ENCODE measurements at regions not wholly inside any gene's neighbourhood (a gene's known extent, or its start where the extent isn't known, plus 50 kb on each side); places are given as distances from the start of the nearest gene placed in this dataset.

DNA sequence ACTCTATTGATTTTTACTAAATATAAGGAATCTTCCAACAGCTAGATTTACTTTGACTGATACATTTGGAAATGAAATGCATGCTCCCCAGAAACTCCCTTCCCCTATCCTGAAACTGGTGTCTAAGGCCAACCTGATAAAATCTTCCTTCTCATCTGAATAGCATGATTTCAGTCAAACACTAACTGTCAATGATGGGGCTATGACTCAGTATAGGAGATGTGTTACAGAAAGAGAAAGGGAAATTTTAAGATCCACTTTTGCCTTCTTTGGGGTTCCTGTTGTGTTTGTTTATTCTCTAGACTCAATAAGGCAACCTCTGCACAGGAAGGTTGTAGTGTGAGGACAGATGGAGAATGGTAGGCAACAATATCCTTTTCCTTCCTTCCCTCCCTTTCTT, 160.7 kb downstream of the MOSPD2 start:
- H2BK5ac ChIP-seq (ENCODE audit: low read depth, low read length, poor library complexity, severe bottlenecking), result no peak overlapping the region
- H3K9ac ChIP-seq (ENCODE audit: low read depth, low read length), result no peak overlapping the region
- no peak overlapping the region for H4K8ac ChIP-seq (ENCODE audit: low read depth in 2 of 2, low read length in 2 of 2)
- no peak overlapping the region for H3K14ac ChIP-seq (replicated peaks; ENCODE audit: low read depth, low read length)
- no peaks in the 10 kb centered on the region for H3K4me1 ChIP-seq (ENCODE audit: control insufficient read depth, insufficient read depth, low read length)
- H3K79me1 ChIP-seq (ENCODE audit: low read depth in 1 of 2, low read length in 2 of 2), result no peaks in the 10 kb centered on the region
- H2BK120ac ChIP-seq (ENCODE audit: low read depth, low read length), result no peak overlapping the region
- ChIA-PET POLR2A (ENCODE audit: unreplicated experiment) (no interaction called here), CTCF (no interaction called here)
- H3K9me1 ChIP-seq (ENCODE audit: insufficient read depth, low read length), result no peaks in the 10 kb centered on the region
- BruUV-seq (replicated peaks), result no TSS peak
- no peak overlapping the region for H2BK15ac ChIP-seq (ENCODE audit: low read depth, low read length)
- no peaks in the 10 kb centered on the region for H4K20me1 ChIP-seq (ENCODE audit: insufficient read depth, low read length)
- H3K56ac ChIP-seq (ENCODE audit: extremely low read depth, insufficient read depth, low read length), result no peak overlapping the region
- no peak overlapping the region for H2AK9ac ChIP-seq (replicated peaks; ENCODE audit: low read depth, low read length, poor library complexity)
- H3K36me3 ChIP-seq (ENCODE audit: control insufficient read depth, insufficient read depth, low read length), result no peaks in the 10 kb centered on the region
- dilution Hi-C loops (cut with HindIII; ENCODE audit: low sequenced_read_pairs, unreplicated experiment), result no loop called here
- TF ChIP-seq RFX5 (IDR thresholded peaks at IDR 0.05; ENCODE audit: low read depth, low read length) (no peak), POLR2A (IDR thresholded peaks at IDR 0.05; ENCODE audit: low read depth, low read length) (no peak), ELK1 (IDR thresholded peaks at IDR 0.05; ENCODE audit: borderline replicate concordance, low read depth, low read length) (no peak), CHD1 (IDR thresholded peaks at IDR 0.05; ENCODE audit: low read depth, low read length) (no peak), MAFK (IDR thresholded peaks at IDR 0.05; ENCODE audit: low read depth, low read length) (no peak), CEBPB (IDR thresholded peaks at IDR 0.05; ENCODE audit: low read depth, low read length) (no peak), MXI1 (IDR thresholded peaks at IDR 0.05; ENCODE audit: borderline replicate concordance, low read depth, low read length) (no peak), BHLHE40 (IDR thresholded peaks at IDR 0.05; ENCODE audit: low read depth, low read length) (no peak)
- no peak overlapping the region for H2AFZ ChIP-seq (replicated peaks; ENCODE audit: low read length, poor library complexity)
- no peak overlapping the region for H4K91ac ChIP-seq (ENCODE audit: insufficient read depth, low read depth, low read length)
- no peak overlapping the region for H3K4me3 ChIP-seq (ENCODE audit: insufficient read depth, low read depth, low read length)
- H2BK20ac ChIP-seq (ENCODE audit: low read depth, low read length), result no peak overlapping the region
- no peak overlapping the region for H3K23ac ChIP-seq (ENCODE audit: low read depth, low read length)
- H3K4ac ChIP-seq (ENCODE audit: low read depth, low read length), result no peak overlapping the region
- H3K9me3 ChIP-seq (ENCODE audit: control insufficient read depth, insufficient read depth, low read length), result no peaks in the 10 kb centered on the region
- no peaks in the 10 kb centered on the region for H3K27me3 ChIP-seq (ENCODE audit: control insufficient read depth, insufficient read depth, low read length)
- DNase-seq (no peak), ATAC-seq (ENCODE audit: low read depth) (no peak)
- no peak overlapping the region for H3K18ac ChIP-seq (ENCODE audit: low read depth, low read length)
- intact Hi-C loops (cut with micrococcal nuclease), result no loop called here
- no peak overlapping the region for H2AK5ac ChIP-seq (ENCODE audit: low read depth, low read length)
- no peak overlapping the region for H3K27ac ChIP-seq (ENCODE audit: insufficient read depth, low read length)
- in situ Hi-C loops (cut with MboI; ENCODE audit: low sequenced_read_pairs), result no loop called here
- H3K4me2 ChIP-seq (ENCODE audit: low read depth, low read length), result no peak overlapping the region
- no peak overlapping the region for H4K5ac ChIP-seq (ENCODE audit: low read depth, low read length)

Measured in IMR-90 (cell line).